ENCODE measurements at regions not wholly inside any gene's neighbourhood (a gene's known extent, or its start where the extent isn't known, plus 50 kb on each side); places are given as distances from the start of the nearest gene placed in this dataset.
A peak's percentile ranks its signal among the peaks of the same experiment; 100 is the strongest.

DNA sequence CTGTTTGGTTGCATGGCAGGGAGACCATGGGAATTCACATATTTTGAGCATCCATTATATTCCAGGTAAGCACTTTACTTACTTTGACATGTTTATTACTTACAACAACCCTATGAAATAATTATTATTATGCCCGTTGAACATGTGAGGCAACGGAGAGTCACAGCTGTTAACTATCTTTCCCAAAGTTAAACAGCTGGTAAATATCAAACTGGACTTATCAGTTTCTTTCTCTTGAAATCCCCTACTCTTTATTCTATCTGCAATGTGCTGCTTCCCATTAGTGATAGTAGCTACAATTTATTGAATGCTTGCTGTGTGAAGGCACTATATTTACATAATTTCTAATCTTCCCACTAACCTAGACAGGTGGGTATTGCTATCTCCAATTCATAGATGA, 847.7 kb upstream of the MAP3K7 start:
- ATAC-seq = no peak
- intact Hi-C loops (cut with DNase I) = no loop called here
- no peaks in the 10 kb centered on the region for H3K27me3 ChIP-seq
- H3K4me1 ChIP-seq = no peaks in the 10 kb centered on the region
- no peak for DNase-seq
- H3K36me3 ChIP-seq = no peaks in the 10 kb centered on the region
- H3K9me3 ChIP-seq = no peaks in the 10 kb centered on the region
- H3K4me3 ChIP-seq = no peak overlapping the region
- H3K27ac ChIP-seq = no peak overlapping the region
- TF ChIP-seq POLR2A (IDR thresholded peaks at IDR 0.05) = no peak
- TF ChIP-seq, protein P1, sequence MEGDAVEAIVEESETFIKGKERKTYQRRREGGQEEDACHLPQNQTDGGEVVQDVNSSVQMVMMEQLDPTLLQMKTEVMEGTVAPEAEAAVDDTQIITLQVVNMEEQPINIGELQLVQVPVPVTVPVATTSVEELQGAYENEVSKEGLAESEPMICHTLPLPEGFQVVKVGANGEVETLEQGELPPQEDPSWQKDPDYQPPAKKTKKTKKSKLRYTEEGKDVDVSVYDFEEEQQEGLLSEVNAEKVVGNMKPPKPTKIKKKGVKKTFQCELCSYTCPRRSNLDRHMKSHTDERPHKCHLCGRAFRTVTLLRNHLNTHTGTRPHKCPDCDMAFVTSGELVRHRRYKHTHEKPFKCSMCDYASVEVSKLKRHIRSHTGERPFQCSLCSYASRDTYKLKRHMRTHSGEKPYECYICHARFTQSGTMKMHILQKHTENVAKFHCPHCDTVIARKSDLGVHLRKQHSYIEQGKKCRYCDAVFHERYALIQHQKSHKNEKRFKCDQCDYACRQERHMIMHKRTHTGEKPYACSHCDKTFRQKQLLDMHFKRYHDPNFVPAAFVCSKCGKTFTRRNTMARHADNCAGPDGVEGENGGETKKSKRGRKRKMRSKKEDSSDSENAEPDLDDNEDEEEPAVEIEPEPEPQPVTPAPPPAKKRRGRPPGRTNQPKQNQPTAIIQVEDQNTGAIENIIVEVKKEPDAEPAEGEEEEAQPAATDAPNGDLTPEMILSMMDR (IDR thresholded peaks at IDR 0.05) = no peak
- WGBS (ENCODE audit: insufficient coverage, low coverage, low lambda C conversion rate, missing lambda C conversion rate) = 65% methylated on average over 2 of the region's 2 CpGs

- ATAC-seq = no peak
- 43% methylated on average over 4 of the region's 4 CpGs for WGBS (ENCODE audit: insufficient coverage, low coverage, low lambda C conversion rate, missing lambda C conversion rate)
Observed at GRCh38 chr6:91433660-91434534, 847.0 kb upstream of the MAP3K7 start.

GRCh38 chr6:91428953-91429560, 842.2 kb upstream of the MAP3K7 start:
- intact Hi-C loops (cut with DNase I) = no loop called here
- Histone ChIP-seq H3K9me3 (no peaks in the 10 kb centered on the region), H3K4me1 (no peaks in the 10 kb centered on the region), H3K27ac (no peak overlapping the region), H3K36me3 (no peaks in the 10 kb centered on the region), H3K27me3 (no peaks in the 10 kb centered on the region), H3K4me3 (no peak overlapping the region)
- no peak for DNase-seq
- ATAC-seq = no peak
- TF ChIP-seq, protein P1 (IDR thresholded peaks at IDR 0.05) = peak in 2 of 4 donors; percentile 13 to 15
- TF ChIP-seq POLR2A (IDR thresholded peaks at IDR 0.05) = no peak

More at GRCh38 chr6:91433660-91434534, 847.0 kb upstream of the MAP3K7 start:
- TF ChIP-seq, protein P1 (IDR thresholded peaks at IDR 0.05) = no peak
- no peak for TF ChIP-seq POLR2A (IDR thresholded peaks at IDR 0.05)
- no peak for DNase-seq
- Histone ChIP-seq H3K4me3 (no peak overlapping the region), H3K9me3 (no peaks in the 10 kb centered on the region), H3K36me3 (no peaks in the 10 kb centered on the region), H3K4me1 (no peaks in the 10 kb centered on the region), H3K27ac (no peak overlapping the region), H3K27me3 (no peaks in the 10 kb centered on the region)
- intact Hi-C loops (cut with DNase I) = no loop called here

DNA sequence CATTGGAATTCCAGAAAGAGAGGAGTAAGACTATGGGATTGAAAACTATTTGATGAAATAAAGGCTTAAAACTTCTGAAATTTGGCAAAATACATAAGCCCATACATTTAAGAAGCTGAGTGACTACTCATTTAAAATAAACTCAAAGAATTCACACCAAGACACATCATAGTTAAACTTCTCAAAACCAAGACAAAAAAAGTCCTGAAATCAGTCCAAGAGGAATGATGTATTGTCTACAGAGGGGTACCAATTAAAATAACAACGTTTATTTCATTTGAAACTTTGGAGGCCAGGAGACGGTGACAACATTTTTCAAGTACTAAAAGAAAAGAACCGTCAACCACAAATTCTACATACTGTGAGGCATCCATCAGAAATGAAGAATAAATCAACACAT, 841.4 kb upstream of the MAP3K7 start:
- WGBS (ENCODE audit: insufficient coverage, low coverage, low lambda C conversion rate, missing lambda C conversion rate) = 51% methylated on average over 3 of the region's 3 CpGs
- Histone ChIP-seq H3K27ac (no peak overlapping the region), H3K27me3 (no peaks in the 10 kb centered on the region), H3K4me3 (no peak overlapping the region), H3K36me3 (no peaks in the 10 kb centered on the region), H3K9me3 (no peaks in the 10 kb centered on the region), H3K4me1 (no peaks in the 10 kb centered on the region)
- intact Hi-C loops (cut with DNase I) = no loop called here
- ATAC-seq = no peak
- DNase-seq = no peak
- no peak for TF ChIP-seq POLR2A (IDR thresholded peaks at IDR 0.05)
- TF ChIP-seq, protein P1 (IDR thresholded peaks at IDR 0.05) = no peak
